ENCODE measurements at regions not wholly inside any gene's neighbourhood (a gene's known extent, or its start where the extent isn't known, plus 50 kb on each side); places are given as distances from the start of the nearest gene placed in this dataset.

DNA sequence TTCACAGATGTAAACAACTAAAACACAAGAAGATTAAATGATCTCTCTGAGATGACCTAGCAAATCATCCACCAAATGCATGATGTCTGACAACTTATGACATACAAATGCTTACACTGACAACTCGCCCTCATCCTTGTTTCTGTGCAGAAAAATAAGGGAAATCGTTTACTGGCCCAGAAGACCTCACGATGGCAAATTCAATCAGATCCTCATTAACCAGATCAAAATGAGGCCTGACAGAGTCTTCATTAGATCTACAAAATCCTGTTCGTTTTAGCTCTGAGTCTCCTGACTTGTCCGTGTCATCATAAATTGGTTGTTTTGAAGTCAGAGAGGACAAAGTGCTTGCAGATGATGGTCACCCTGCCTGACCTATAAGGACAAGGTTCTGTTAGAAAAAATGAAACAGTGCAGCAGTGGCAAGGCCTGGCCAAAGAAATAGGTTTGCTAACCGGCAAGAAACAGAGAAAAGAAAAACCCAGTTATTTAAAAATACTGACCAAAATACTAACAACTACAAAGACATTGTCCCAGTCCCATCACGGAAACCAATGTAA lies 109.5 kb downstream of the BTG1 start:
- TF ChIP-seq, protein P1, sequence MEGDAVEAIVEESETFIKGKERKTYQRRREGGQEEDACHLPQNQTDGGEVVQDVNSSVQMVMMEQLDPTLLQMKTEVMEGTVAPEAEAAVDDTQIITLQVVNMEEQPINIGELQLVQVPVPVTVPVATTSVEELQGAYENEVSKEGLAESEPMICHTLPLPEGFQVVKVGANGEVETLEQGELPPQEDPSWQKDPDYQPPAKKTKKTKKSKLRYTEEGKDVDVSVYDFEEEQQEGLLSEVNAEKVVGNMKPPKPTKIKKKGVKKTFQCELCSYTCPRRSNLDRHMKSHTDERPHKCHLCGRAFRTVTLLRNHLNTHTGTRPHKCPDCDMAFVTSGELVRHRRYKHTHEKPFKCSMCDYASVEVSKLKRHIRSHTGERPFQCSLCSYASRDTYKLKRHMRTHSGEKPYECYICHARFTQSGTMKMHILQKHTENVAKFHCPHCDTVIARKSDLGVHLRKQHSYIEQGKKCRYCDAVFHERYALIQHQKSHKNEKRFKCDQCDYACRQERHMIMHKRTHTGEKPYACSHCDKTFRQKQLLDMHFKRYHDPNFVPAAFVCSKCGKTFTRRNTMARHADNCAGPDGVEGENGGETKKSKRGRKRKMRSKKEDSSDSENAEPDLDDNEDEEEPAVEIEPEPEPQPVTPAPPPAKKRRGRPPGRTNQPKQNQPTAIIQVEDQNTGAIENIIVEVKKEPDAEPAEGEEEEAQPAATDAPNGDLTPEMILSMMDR (IDR thresholded peaks at IDR 0.05): no peak
- TF ChIP-seq POLR2A (IDR thresholded peaks at IDR 0.05): no peak

Data from right lobe of liver (tissue), 4 donors.